ENCODE measurements at regions not wholly inside any gene's neighbourhood (a gene's known extent, or its start where the extent isn't known, plus 50 kb on each side); places are given as distances from the start of the nearest gene placed in this dataset.

DNA sequence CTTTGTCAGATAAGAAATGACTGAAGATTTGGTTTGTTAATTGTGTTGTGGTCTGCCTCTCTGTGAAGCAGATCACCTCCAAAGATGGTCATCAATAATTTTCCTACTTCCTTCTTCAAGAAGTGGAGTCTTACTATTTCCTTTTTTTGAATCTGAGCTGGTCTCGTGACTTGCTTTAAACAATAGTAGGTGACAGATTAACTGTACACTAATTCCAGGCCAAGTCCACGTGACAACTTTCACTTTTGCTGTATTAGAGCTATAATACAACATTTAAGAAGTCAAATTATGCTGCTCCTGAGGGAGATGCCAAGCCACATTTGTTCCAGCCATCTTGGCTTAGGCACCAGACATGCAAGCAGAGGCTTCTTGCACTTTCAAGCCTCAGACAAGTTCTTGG lies 393.8 kb upstream of the GRID2 start:
- no CpG with 5 or more reads among the region's 2 CpGs for WGBS, 2 donors (ENCODE audit: extremely low coverage in 2 of 2, insufficient read length in 2 of 2, insufficient replicate concordance in 1 of 2)
- no peak overlapping the region for H3K18ac ChIP-seq (ENCODE audit: low read length)
- no peak overlapping the region for H3K23ac ChIP-seq (ENCODE audit: low read depth, low read length, poor library complexity)
- no peaks in the 10 kb centered on the region for H3K36me3 ChIP-seq (replicated peaks in 1 of 2; ENCODE audit: control insufficient read depth in 2 of 2, insufficient read depth in 2 of 2, low read length in 2 of 2)
- no peak for DNase-seq (ENCODE audit: low spot score)
- H3K4ac ChIP-seq (ENCODE audit: low read length), result no peak overlapping the region
- H3K27ac ChIP-seq (replicated peaks; ENCODE audit: low read length), result no peak overlapping the region
- H4K91ac ChIP-seq (ENCODE audit: low read depth, low read length, poor library complexity), result no peak overlapping the region
- H3K27me3 ChIP-seq (ENCODE audit: control insufficient read depth in 3 of 3, insufficient read depth in 3 of 3, low read depth in 1 of 3, low read length in 3 of 3), result no peaks in the 10 kb centered on the region
- no peak overlapping the region for H3K4me2 ChIP-seq (ENCODE audit: insufficient read depth, low read length, poor library complexity, severe bottlenecking)
- H3K4me1 ChIP-seq (ENCODE audit: control insufficient read depth in 2 of 2, insufficient read depth in 1 of 2, low read depth in 1 of 2, low read length in 2 of 2), result no peaks in the 10 kb centered on the region
- no peak overlapping the region for H2BK12ac ChIP-seq (ENCODE audit: low read length)
- no peak overlapping the region for H3K9ac ChIP-seq (ENCODE audit: low read depth, low read length, poor library complexity)
- peak overlapping the region; percentile 52 for H2AFZ ChIP-seq (ENCODE audit: low read length)
- no peak overlapping the region for H4K8ac ChIP-seq (ENCODE audit: low read depth, low read length)
- no peaks in the 10 kb centered on the region for H3K9me3 ChIP-seq (replicated peaks in 1 of 2; ENCODE audit: control insufficient read depth in 2 of 2, insufficient read depth in 1 of 2, low read depth in 1 of 2, low read length in 2 of 2)
- H3K4me3 ChIP-seq (ENCODE audit: low read length in 2 of 2), result no peak overlapping the region
- no peak overlapping the region for H2BK120ac ChIP-seq (ENCODE audit: low read depth, low read length)
- no peak overlapping the region for H2BK5ac ChIP-seq (ENCODE audit: low read length)
- no peaks in the 10 kb centered on the region for H3K79me1 ChIP-seq (ENCODE audit: low read depth, low read length)
- H2BK15ac ChIP-seq (ENCODE audit: low read length), result no peak overlapping the region
- no peak overlapping the region for H2AK5ac ChIP-seq (ENCODE audit: low read depth, low read length)
- H3K14ac ChIP-seq (ENCODE audit: low read length), result no peak overlapping the region

DNA sequence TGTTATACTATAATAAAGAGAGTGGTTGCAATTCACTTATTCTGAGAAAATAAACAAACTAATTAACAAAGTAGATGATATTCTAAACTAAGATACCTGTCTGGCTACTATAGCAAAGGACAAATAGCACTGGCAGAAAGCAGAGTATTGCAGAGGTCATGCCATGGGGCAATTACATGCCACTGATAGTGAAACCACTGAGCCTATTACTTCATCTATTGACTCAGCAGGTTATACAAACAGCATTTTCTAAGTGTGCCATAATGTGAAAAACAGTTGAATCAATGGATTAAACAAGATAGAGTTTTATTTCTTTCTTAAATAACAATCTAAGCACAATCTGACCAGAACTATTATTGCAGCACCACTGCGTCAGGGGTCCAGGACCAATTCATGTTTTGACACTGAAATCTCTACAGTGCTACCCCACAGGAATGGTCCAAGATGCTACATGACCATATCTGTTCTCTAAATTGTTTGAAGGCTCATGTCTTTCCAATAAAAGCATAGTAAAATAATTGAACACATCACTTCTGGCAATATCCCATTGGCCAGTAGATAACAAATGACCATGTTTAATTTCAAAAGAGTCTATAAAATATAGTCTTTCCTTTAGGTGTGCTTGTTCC lies 389.5 kb upstream of the GRID2 start:
- H3K27ac ChIP-seq (replicated peaks; ENCODE audit: low read length), result no peak overlapping the region
- H2BK15ac ChIP-seq (ENCODE audit: low read length), result no peak overlapping the region
- no peaks in the 10 kb centered on the region for H3K9me3 ChIP-seq (replicated peaks in 1 of 2; ENCODE audit: control insufficient read depth in 2 of 2, insufficient read depth in 1 of 2, low read depth in 1 of 2, low read length in 2 of 2)
- no peak overlapping the region for H2AK5ac ChIP-seq (ENCODE audit: low read depth, low read length)
- no peak for DNase-seq (ENCODE audit: low spot score)
- no peaks in the 10 kb centered on the region for H3K27me3 ChIP-seq (ENCODE audit: control insufficient read depth in 3 of 3, insufficient read depth in 3 of 3, low read depth in 1 of 3, low read length in 3 of 3)
- no peak overlapping the region for H2BK12ac ChIP-seq (ENCODE audit: low read length)
- H3K4me2 ChIP-seq (ENCODE audit: insufficient read depth, low read length, poor library complexity, severe bottlenecking), result no peak overlapping the region
- no peak overlapping the region for H3K14ac ChIP-seq (ENCODE audit: low read length)
- no peaks in the 10 kb centered on the region for H3K36me3 ChIP-seq (replicated peaks in 1 of 2; ENCODE audit: control insufficient read depth in 2 of 2, insufficient read depth in 2 of 2, low read length in 2 of 2)
- H3K9ac ChIP-seq (ENCODE audit: low read depth, low read length, poor library complexity), result no peak overlapping the region
- H2BK5ac ChIP-seq (ENCODE audit: low read length), result no peak overlapping the region
- H4K91ac ChIP-seq (ENCODE audit: low read depth, low read length, poor library complexity), result no peak overlapping the region
- no peak overlapping the region for H3K18ac ChIP-seq (ENCODE audit: low read length)
- no peak overlapping the region for H2BK120ac ChIP-seq (ENCODE audit: low read depth, low read length)
- no peak overlapping the region for H3K23ac ChIP-seq (ENCODE audit: low read depth, low read length, poor library complexity)
- WGBS, 2 donors (ENCODE audit: extremely low coverage in 2 of 2, insufficient read length in 2 of 2, insufficient replicate concordance in 1 of 2), result no CpG with 5 or more reads among the region's 1 CpG
- no peak overlapping the region for H4K8ac ChIP-seq (ENCODE audit: low read depth, low read length)
- no peaks in the 10 kb centered on the region for H3K4me1 ChIP-seq (ENCODE audit: control insufficient read depth in 2 of 2, insufficient read depth in 1 of 2, low read depth in 1 of 2, low read length in 2 of 2)
- H3K4me3 ChIP-seq (ENCODE audit: low read length in 2 of 2), result no peak overlapping the region
- H2AFZ ChIP-seq (ENCODE audit: low read length), result no peak overlapping the region
- H3K4ac ChIP-seq (ENCODE audit: low read length), result no peak overlapping the region
- no peaks in the 10 kb centered on the region for H3K79me1 ChIP-seq (ENCODE audit: low read depth, low read length)

DNA sequence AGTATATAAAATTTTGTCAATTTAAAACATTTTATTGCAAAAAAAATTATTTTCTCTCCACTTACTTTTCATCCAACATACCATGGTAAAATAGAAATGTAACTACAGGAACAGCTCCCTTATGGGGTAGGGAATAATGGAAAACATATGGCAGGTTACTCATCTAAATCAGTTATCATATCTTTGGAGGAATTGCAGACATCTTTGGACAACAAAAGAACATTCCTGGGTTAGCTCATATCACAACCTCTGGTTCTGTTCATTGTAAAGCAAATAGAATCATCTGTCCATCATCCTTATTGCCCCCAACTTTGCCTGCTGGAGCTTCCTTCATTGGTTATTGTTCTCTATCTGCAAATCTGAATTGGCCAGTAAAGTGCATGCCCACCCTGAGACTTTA lies 387.5 kb upstream of the GRID2 start:
- H3K4me2 ChIP-seq (ENCODE audit: insufficient read depth, low read length, poor library complexity, severe bottlenecking), result no peak overlapping the region
- H3K4ac ChIP-seq (ENCODE audit: low read length), result no peak overlapping the region
- no peaks in the 10 kb centered on the region for H3K79me1 ChIP-seq (ENCODE audit: low read depth, low read length)
- no peak overlapping the region for H3K27ac ChIP-seq (replicated peaks; ENCODE audit: low read length)
- no peaks in the 10 kb centered on the region for H3K36me3 ChIP-seq (replicated peaks in 1 of 2; ENCODE audit: control insufficient read depth in 2 of 2, insufficient read depth in 2 of 2, low read length in 2 of 2)
- no peak overlapping the region for H2BK15ac ChIP-seq (ENCODE audit: low read length)
- H3K4me1 ChIP-seq (ENCODE audit: control insufficient read depth in 2 of 2, insufficient read depth in 1 of 2, low read depth in 1 of 2, low read length in 2 of 2), result no peaks in the 10 kb centered on the region
- no peak overlapping the region for H2AK5ac ChIP-seq (ENCODE audit: low read depth, low read length)
- no peak overlapping the region for H3K23ac ChIP-seq (ENCODE audit: low read depth, low read length, poor library complexity)
- no peak overlapping the region for H3K18ac ChIP-seq (ENCODE audit: low read length)
- H4K8ac ChIP-seq (ENCODE audit: low read depth, low read length), result no peak overlapping the region
- no peak overlapping the region for H3K9ac ChIP-seq (ENCODE audit: low read depth, low read length, poor library complexity)
- H3K9me3 ChIP-seq (replicated peaks in 1 of 2; ENCODE audit: control insufficient read depth in 2 of 2, insufficient read depth in 1 of 2, low read depth in 1 of 2, low read length in 2 of 2), result no peaks in the 10 kb centered on the region
- no peak overlapping the region for H2BK120ac ChIP-seq (ENCODE audit: low read depth, low read length)
- no peak overlapping the region for H2AFZ ChIP-seq (ENCODE audit: low read length)
- no peak overlapping the region for H4K91ac ChIP-seq (ENCODE audit: low read depth, low read length, poor library complexity)
- H3K27me3 ChIP-seq (ENCODE audit: control insufficient read depth in 3 of 3, insufficient read depth in 3 of 3, low read depth in 1 of 3, low read length in 3 of 3), result no peaks in the 10 kb centered on the region
- no peak overlapping the region for H2BK12ac ChIP-seq (ENCODE audit: low read length)
- H3K4me3 ChIP-seq (ENCODE audit: low read length in 2 of 2), result no peak overlapping the region
- DNase-seq (ENCODE audit: low spot score), result no peak
- H3K14ac ChIP-seq (ENCODE audit: low read length), result no peak overlapping the region
- H2BK5ac ChIP-seq (ENCODE audit: low read length), result no peak overlapping the region

DNA sequence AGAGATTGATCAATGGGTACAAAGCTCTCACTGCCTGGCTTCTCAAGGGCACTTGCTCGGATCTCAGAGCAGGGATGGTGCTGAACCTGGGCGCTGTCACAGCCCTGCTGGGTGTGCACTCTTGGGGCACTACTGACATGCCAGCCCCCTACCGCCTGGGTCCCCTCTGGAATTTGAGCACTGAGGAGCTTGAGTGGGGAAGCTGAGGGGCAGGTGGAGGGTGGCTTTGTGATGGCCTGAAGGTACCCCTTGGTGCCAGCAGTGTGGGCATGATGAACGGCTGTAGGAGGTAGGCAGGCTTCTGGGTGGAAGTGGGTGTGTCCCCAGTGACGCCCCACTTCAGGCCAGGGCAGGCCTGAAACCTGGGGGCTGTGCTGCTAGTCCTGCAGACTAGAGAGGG lies 379.1 kb upstream of the GRID2 start:
- no peak for DNase-seq (ENCODE audit: low spot score)
- no peak overlapping the region for H3K14ac ChIP-seq (ENCODE audit: low read length)
- no CpG with 5 or more reads among the region's 5 CpGs for WGBS, 2 donors (ENCODE audit: extremely low coverage in 2 of 2, insufficient read length in 2 of 2, insufficient replicate concordance in 1 of 2)

More for the DNA sequence above, 379.1 kb upstream of the GRID2 start:
- Histone ChIP-seq H4K91ac (ENCODE audit: low read depth, low read length, poor library complexity) (no peak overlapping the region), H3K79me1 (ENCODE audit: low read depth, low read length) (no peaks in the 10 kb centered on the region), H3K4ac (ENCODE audit: low read length) (no peak overlapping the region), H3K4me2 (ENCODE audit: insufficient read depth, low read length, poor library complexity, severe bottlenecking) (no peak overlapping the region), H3K4me3 (ENCODE audit: low read length in 2 of 2) (no peak overlapping the region), H2BK120ac (ENCODE audit: low read depth, low read length) (no peak overlapping the region), H3K4me1 (ENCODE audit: control insufficient read depth in 2 of 2, insufficient read depth in 1 of 2, low read depth in 1 of 2, low read length in 2 of 2) (no peaks in the 10 kb centered on the region), H2BK12ac (ENCODE audit: low read length) (no peak overlapping the region), H3K18ac (ENCODE audit: low read length) (no peak overlapping the region), H2BK15ac (ENCODE audit: low read length) (no peak overlapping the region), H3K36me3 (replicated peaks in 1 of 2; ENCODE audit: control insufficient read depth in 2 of 2, insufficient read depth in 2 of 2, low read length in 2 of 2) (no peaks in the 10 kb centered on the region), H3K9me3 (replicated peaks in 1 of 2; ENCODE audit: control insufficient read depth in 2 of 2, insufficient read depth in 1 of 2, low read depth in 1 of 2, low read length in 2 of 2) (peaks cover 0 to 8% of the 10 kb centered on the region in 2 donors), H4K8ac (ENCODE audit: low read depth, low read length) (no peak overlapping the region), H2BK5ac (ENCODE audit: low read length) (no peak overlapping the region), H3K9ac (ENCODE audit: low read depth, low read length, poor library complexity) (no peak overlapping the region), H3K27ac (replicated peaks; ENCODE audit: low read length) (no peak overlapping the region), H2AK5ac (ENCODE audit: low read depth, low read length) (no peak overlapping the region), H2AFZ (ENCODE audit: low read length) (no peak overlapping the region), H3K23ac (ENCODE audit: low read depth, low read length, poor library complexity) (peak overlapping the region; percentile 55), H3K27me3 (ENCODE audit: control insufficient read depth in 3 of 3, insufficient read depth in 3 of 3, low read depth in 1 of 3, low read length in 3 of 3) (no peaks in the 10 kb centered on the region)

All from neuronal stem cell (in vitro differentiated cells).